DND-41 (cell line): ENCODE measurements at regions not wholly inside any gene's neighbourhood (a gene's known extent, or its start where the extent isn't known, plus 50 kb on each side); places are given as distances from the start of the nearest gene placed in this dataset.

ENCODE experiments used
- CTCF ChIP-seq: IDR thresholded peaks from 2 replicates; pipeline ENCODE4 v1.5.1; 2012; ENCODE audit warnings: borderline replicate concordance, low read length, moderate library complexity, mild to moderate bottlenecking; ENCODE audit not compliant: poor library complexity, severe bottlenecking; ENCODE audit errors: extremely low read depth
- EZH2 ChIP-seq: IDR thresholded peaks from 3 replicates; pipeline ENCODE4 v1.6.1; 2012; ENCODE audit warnings: borderline replicate concordance, low read depth, mild to moderate bottlenecking, moderate library complexity, low read length, inconsistent platforms; ENCODE audit not compliant: severe bottlenecking

- TF ChIP-seq EZH2 (no peak), CTCF (no peak)
These were observed 80.2 kb upstream of the IER5L start for GRCh38 chr9:129258124-129258822.
